ENCODE measurements at regions not wholly inside any gene's neighbourhood (a gene's known extent, or its start where the extent isn't known, plus 50 kb on each side); places are given as distances from the start of the nearest gene placed in this dataset.
"Not testable (repeated sequence)": the region's sequence is repeated elsewhere in the genome, so short reads cannot be mapped to it uniquely, and the experiment has no call there.

DNA sequence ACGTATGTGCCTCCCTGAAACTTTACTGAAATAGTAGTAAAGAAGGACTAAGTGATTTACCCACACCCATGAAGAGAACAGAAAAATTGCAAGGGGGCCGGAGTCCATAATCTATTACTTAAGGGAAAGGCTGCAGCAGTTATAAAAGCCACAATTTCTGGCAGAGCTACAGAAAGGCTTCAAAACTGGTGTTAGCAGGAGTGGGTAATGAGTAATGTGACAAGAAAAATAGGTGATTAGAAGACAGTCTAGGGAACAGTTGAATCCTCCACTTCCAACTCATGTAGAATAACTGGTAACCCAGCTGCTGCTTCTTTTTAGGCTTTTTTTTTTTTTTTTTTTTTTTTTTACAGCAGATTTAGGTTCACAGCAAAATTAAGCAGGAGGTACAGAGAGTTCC is 413.3 kb downstream of the SFMBT2 start:
- no peaks in the 10 kb centered on the region for H3K36me3 ChIP-seq (ENCODE audit: control insufficient read depth in 1 of 2, insufficient read depth in 2 of 2, low read length in 2 of 2)
- H3K9me3 ChIP-seq (ENCODE audit: control insufficient read depth in 1 of 2, low read length in 2 of 2), result no peaks in the 10 kb centered on the region
- H3K27ac ChIP-seq (ENCODE audit: low read length), result no peak overlapping the region
- H3K27me3 ChIP-seq (ENCODE audit: low read depth, low read length), result no peaks in the 10 kb centered on the region
- H3K4me1 ChIP-seq (ENCODE audit: control insufficient read depth in 1 of 2, insufficient read depth in 2 of 2, low read length in 2 of 2), result no peaks in the 10 kb centered on the region
- H3K4me3 ChIP-seq (ENCODE audit: low read depth in 1 of 2, low read length in 2 of 2), result no peak overlapping the region

GRCh38 chr10:6996431-6996830 is 414.4 kb downstream of the SFMBT2 start:
- no peaks in the 10 kb centered on the region for H3K36me3 ChIP-seq (ENCODE audit: control insufficient read depth in 1 of 2, insufficient read depth in 2 of 2, low read length in 2 of 2)
- no peaks in the 10 kb centered on the region for H3K4me1 ChIP-seq (ENCODE audit: control insufficient read depth in 1 of 2, insufficient read depth in 2 of 2, low read length in 2 of 2)
- H3K4me3 ChIP-seq (ENCODE audit: low read depth in 1 of 2, low read length in 2 of 2), result no peak overlapping the region
- H3K27me3 ChIP-seq (ENCODE audit: low read depth, low read length), result no peaks in the 10 kb centered on the region
- H3K9me3 ChIP-seq (ENCODE audit: control insufficient read depth in 1 of 2, low read length in 2 of 2), result no peaks in the 10 kb centered on the region
- no peak overlapping the region for H3K27ac ChIP-seq (ENCODE audit: low read length)

GRCh38 chr10:6995831-6996230 is 415.0 kb downstream of the SFMBT2 start:
- Histone ChIP-seq H3K27ac (ENCODE audit: low read length) (no peak overlapping the region), H3K9me3 (ENCODE audit: control insufficient read depth in 1 of 2, low read length in 2 of 2) (no peaks in the 10 kb centered on the region), H3K36me3 (ENCODE audit: control insufficient read depth in 1 of 2, insufficient read depth in 2 of 2, low read length in 2 of 2) (no peaks in the 10 kb centered on the region), H3K4me1 (ENCODE audit: control insufficient read depth in 1 of 2, insufficient read depth in 2 of 2, low read length in 2 of 2) (no peaks in the 10 kb centered on the region), H3K27me3 (ENCODE audit: low read depth, low read length) (no peaks in the 10 kb centered on the region), H3K4me3 (ENCODE audit: low read depth in 1 of 2, low read length in 2 of 2) (no peak overlapping the region)

DNA sequence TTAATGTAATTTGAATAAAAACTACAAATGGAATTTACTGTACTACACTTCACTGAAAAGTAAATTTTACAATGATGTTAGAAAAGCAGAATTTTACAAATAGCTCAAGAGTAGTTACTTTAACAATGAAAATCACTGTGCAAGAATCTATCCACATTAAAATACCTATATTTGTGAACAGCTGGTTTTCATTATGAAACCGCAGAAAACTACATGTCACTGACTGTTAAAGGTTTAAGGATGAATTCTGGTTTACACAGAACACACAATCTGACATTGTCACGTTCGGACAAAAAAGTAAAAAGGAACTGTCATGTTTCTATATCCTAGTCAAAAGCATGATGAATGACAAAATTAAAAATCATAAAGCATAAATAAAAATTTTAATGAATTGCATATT is 415.3 kb upstream of the PRKCQ start:
- no peak overlapping the region for H3K4me3 ChIP-seq (ENCODE audit: low read depth in 1 of 2, low read length in 2 of 2)
- H3K9me3 ChIP-seq (ENCODE audit: control insufficient read depth in 1 of 2, low read length in 2 of 2), result no peaks in the 10 kb centered on the region
- H3K27ac ChIP-seq (ENCODE audit: low read length), result no peak overlapping the region
- no peaks in the 10 kb centered on the region for H3K36me3 ChIP-seq (ENCODE audit: control insufficient read depth in 1 of 2, insufficient read depth in 2 of 2, low read length in 2 of 2)
- H3K4me1 ChIP-seq (ENCODE audit: control insufficient read depth in 1 of 2, insufficient read depth in 2 of 2, low read length in 2 of 2), result no peaks in the 10 kb centered on the region
- no peaks in the 10 kb centered on the region for H3K27me3 ChIP-seq (ENCODE audit: low read depth, low read length)

GRCh38 chr10:6990891-6991290 is 410.8 kb upstream of the PRKCQ start:
- no peaks in the 10 kb centered on the region for H3K9me3 ChIP-seq (ENCODE audit: control insufficient read depth in 1 of 2, low read length in 2 of 2)
- no peaks in the 10 kb centered on the region for H3K4me1 ChIP-seq (ENCODE audit: control insufficient read depth in 1 of 2, insufficient read depth in 2 of 2, low read length in 2 of 2)
- no peaks in the 10 kb centered on the region for H3K27me3 ChIP-seq (ENCODE audit: low read depth, low read length)
- H3K27ac ChIP-seq (ENCODE audit: low read length), result no peak overlapping the region
- no peak overlapping the region for H3K4me3 ChIP-seq (ENCODE audit: low read depth in 1 of 2, low read length in 2 of 2)
- no peaks in the 10 kb centered on the region for H3K36me3 ChIP-seq (ENCODE audit: control insufficient read depth in 1 of 2, insufficient read depth in 2 of 2, low read length in 2 of 2)

DNA sequence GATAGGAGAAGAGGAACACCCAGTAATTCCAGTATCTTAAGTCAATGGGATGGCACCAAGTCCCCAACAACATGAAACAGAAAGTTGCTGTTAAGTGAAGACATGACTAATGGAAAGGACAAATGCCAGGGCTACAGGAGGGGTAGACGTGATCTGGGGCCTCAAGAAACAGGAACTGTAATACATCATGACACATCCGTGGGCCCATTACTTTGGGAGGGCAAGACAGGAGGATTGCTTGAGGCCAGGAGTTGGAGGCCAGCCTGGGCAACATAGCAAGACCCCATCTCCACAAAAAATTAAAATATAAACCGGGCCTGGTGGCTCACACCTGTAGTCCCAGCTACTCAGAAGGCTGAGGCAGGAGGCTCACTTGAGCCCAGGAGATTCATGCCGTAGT is 408.6 kb upstream of the PRKCQ start:
- Histone ChIP-seq H3K9me3 (ENCODE audit: control insufficient read depth in 1 of 2, low read length in 2 of 2) (no peaks in the 10 kb centered on the region), H3K27ac (ENCODE audit: low read length) (no peak overlapping the region), H3K27me3 (ENCODE audit: low read depth, low read length) (no peaks in the 10 kb centered on the region), H3K4me3 (ENCODE audit: low read depth in 1 of 2, low read length in 2 of 2) (no peak overlapping the region), H3K36me3 (ENCODE audit: control insufficient read depth in 1 of 2, insufficient read depth in 2 of 2, low read length in 2 of 2) (no peaks in the 10 kb centered on the region), H3K4me1 (ENCODE audit: control insufficient read depth in 1 of 2, insufficient read depth in 2 of 2, low read length in 2 of 2) (no peaks in the 10 kb centered on the region)

DNA sequence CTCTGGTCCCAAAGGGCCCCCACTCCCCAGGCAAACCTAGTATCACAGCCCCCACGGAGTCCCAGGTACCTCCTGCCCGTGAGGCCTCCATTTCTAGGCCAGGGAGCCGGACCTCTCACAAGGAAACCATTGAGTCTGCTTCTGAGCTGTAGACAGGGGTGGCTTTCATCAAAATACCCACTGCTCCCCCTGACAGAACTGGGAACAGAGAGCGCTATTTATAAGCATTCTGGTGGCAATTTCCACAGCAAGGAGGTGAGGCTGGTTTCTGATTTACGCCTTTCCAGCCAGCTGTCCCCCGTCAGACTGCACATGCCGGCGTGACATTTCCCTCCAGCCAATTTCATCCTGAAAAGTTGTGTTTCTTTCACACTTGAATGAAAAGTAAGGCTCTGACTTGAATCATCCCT is 407.5 kb upstream of the PRKCQ start:
- Histone ChIP-seq H3K27ac (ENCODE audit: low read length) (no peak overlapping the region), H3K9me3 (ENCODE audit: control insufficient read depth in 1 of 2, low read length in 2 of 2) (no peaks in the 10 kb centered on the region), H3K27me3 (ENCODE audit: low read depth, low read length) (no peaks in the 10 kb centered on the region), H3K36me3 (ENCODE audit: control insufficient read depth in 1 of 2, insufficient read depth in 2 of 2, low read length in 2 of 2) (no peaks in the 10 kb centered on the region), H3K4me3 (ENCODE audit: low read depth in 1 of 2, low read length in 2 of 2) (no peak overlapping the region), H3K4me1 (ENCODE audit: control insufficient read depth in 1 of 2, insufficient read depth in 2 of 2, low read length in 2 of 2) (no peaks in the 10 kb centered on the region)

DNA sequence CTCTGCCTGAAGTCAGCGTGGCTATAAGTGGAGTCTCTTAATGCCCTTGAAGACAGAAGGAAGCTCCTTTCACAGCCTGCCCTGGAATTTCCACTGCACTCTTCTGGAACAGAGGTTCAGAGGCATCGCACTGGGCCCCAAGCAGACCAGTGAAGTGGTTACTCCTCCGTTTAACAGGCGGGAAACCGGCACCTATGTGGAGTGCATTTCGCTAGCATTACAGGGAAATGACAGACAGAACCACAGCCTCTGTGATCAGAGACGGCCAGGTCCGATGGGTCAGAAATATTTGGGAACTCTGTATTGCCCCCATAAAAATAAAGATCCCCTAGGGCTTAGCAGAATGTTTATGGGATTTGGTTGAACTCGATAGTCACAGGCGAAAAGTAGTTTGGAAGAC is 406.9 kb upstream of the PRKCQ start:
- Histone ChIP-seq H3K36me3 (ENCODE audit: control insufficient read depth in 1 of 2, insufficient read depth in 2 of 2, low read length in 2 of 2) (no peaks in the 10 kb centered on the region), H3K4me1 (ENCODE audit: control insufficient read depth in 1 of 2, insufficient read depth in 2 of 2, low read length in 2 of 2) (no peaks in the 10 kb centered on the region), H3K27ac (ENCODE audit: low read length) (no peak overlapping the region), H3K27me3 (ENCODE audit: low read depth, low read length) (no peaks in the 10 kb centered on the region), H3K9me3 (ENCODE audit: control insufficient read depth in 1 of 2, low read length in 2 of 2) (no peaks in the 10 kb centered on the region), H3K4me3 (ENCODE audit: low read depth in 1 of 2, low read length in 2 of 2) (no peak overlapping the region)

GRCh38 chr10:6985644-6986043 is 405.6 kb upstream of the PRKCQ start:
- no peaks in the 10 kb centered on the region for H3K9me3 ChIP-seq (ENCODE audit: control insufficient read depth in 1 of 2, low read length in 2 of 2)
- no peaks in the 10 kb centered on the region for H3K36me3 ChIP-seq (ENCODE audit: control insufficient read depth in 1 of 2, insufficient read depth in 2 of 2, low read length in 2 of 2)
- no peaks in the 10 kb centered on the region for H3K27me3 ChIP-seq (ENCODE audit: low read depth, low read length)
- no peak overlapping the region for H3K4me3 ChIP-seq (ENCODE audit: low read depth in 1 of 2, low read length in 2 of 2)
- no peaks in the 10 kb centered on the region for H3K4me1 ChIP-seq (ENCODE audit: control insufficient read depth in 1 of 2, insufficient read depth in 2 of 2, low read length in 2 of 2)
- no peak overlapping the region for H3K27ac ChIP-seq (ENCODE audit: low read length)

GRCh38 chr10:6984971-6985370 is 404.9 kb upstream of the PRKCQ start:
- Histone ChIP-seq H3K4me1 (ENCODE audit: control insufficient read depth in 1 of 2, insufficient read depth in 2 of 2, low read length in 2 of 2) (no peaks in the 10 kb centered on the region), H3K9me3 (ENCODE audit: control insufficient read depth in 1 of 2, low read length in 2 of 2) (no peaks in the 10 kb centered on the region), H3K36me3 (ENCODE audit: control insufficient read depth in 1 of 2, insufficient read depth in 2 of 2, low read length in 2 of 2) (no peaks in the 10 kb centered on the region), H3K4me3 (ENCODE audit: low read depth in 1 of 2, low read length in 2 of 2) (no peak overlapping the region), H3K27me3 (ENCODE audit: low read depth, low read length) (no peaks in the 10 kb centered on the region), H3K27ac (ENCODE audit: low read length) (no peak overlapping the region)

DNA sequence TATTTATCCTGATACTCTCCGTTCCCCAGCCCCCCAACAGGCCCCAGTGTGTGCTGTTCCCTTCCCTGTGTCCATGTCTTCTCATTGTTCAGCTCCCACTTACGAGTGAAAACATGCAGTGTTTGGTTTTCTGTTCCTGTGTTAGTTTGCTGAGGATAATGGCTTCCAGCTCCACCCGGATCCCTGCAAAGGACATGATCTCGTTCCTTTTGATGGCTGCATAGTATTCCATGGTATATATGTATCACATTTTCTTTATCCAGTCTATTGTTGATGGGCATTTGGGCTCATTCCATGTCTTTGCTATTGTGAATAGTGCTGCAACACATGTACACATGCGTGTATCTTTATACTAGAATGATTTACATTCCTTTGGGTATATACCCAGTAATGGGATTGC is 403.9 kb upstream of the PRKCQ start:
- not testable (repeated sequence) for H3K4me3 ChIP-seq (ENCODE audit: low read depth in 1 of 2, low read length in 2 of 2); H3K27ac ChIP-seq (ENCODE audit: low read length); H3K36me3 ChIP-seq (ENCODE audit: control insufficient read depth in 1 of 2, insufficient read depth in 2 of 2, low read length in 2 of 2); H3K9me3 ChIP-seq (ENCODE audit: control insufficient read depth in 1 of 2, low read length in 2 of 2); H3K4me1 ChIP-seq (ENCODE audit: control insufficient read depth in 1 of 2, insufficient read depth in 2 of 2, low read length in 2 of 2); H3K27me3 ChIP-seq (ENCODE audit: low read depth, low read length)

DNA sequence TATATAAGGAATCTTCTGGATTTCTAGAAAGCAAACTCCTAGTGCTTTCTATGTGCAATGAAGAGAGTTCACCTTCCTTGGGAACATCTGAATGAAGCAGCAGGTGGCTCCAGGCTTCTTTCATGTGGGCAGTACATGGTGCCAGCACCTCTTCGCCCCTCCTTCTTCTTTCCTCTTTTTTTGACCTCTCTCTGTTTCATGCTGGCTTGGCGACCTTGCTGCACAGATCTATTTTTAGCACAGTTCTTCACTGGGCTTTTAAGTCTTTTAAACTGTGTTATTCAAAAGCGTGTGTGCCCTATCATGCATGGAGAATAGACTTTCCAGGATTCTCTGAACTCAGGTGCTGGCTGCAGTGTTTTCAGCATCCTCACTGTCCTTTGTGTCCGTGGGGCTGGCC is 400.3 kb upstream of the PRKCQ start:
- H3K27ac ChIP-seq (ENCODE audit: low read length), result no peak overlapping the region

More for the DNA sequence above, 400.3 kb upstream of the PRKCQ start:
- H3K36me3 ChIP-seq (ENCODE audit: control insufficient read depth in 1 of 2, insufficient read depth in 2 of 2, low read length in 2 of 2), result no peaks in the 10 kb centered on the region
- H3K4me1 ChIP-seq (ENCODE audit: control insufficient read depth in 1 of 2, insufficient read depth in 2 of 2, low read length in 2 of 2), result no peaks in the 10 kb centered on the region
- no peaks in the 10 kb centered on the region for H3K27me3 ChIP-seq (ENCODE audit: low read depth, low read length)
- no peak overlapping the region for H3K4me3 ChIP-seq (ENCODE audit: low read depth in 1 of 2, low read length in 2 of 2)
- no peaks in the 10 kb centered on the region for H3K9me3 ChIP-seq (ENCODE audit: control insufficient read depth in 1 of 2, low read length in 2 of 2)

All from muscle layer of duodenum (tissue), 2 donors.